ENCODE measurements at regions not wholly inside any gene's neighbourhood (a gene's known extent, or its start where the extent isn't known, plus 50 kb on each side); places are given as distances from the start of the nearest gene placed in this dataset.
"Not testable (repeated sequence)": the region's sequence is repeated elsewhere in the genome, so short reads cannot be mapped to it uniquely, and the experiment has no call there.

GRCh38 chrX:153125696-153126095, 53.4 kb upstream of the MAGEA1 start:
- H3K4me1 Mint-ChIP-seq = not testable (repeated sequence)

More at GRCh38 chrX:153125696-153126095, 53.4 kb upstream of the MAGEA1 start:
- H3K9me3 Mint-ChIP-seq, H3K27me3 Mint-ChIP-seq, DNase-seq, H3K4me3 Mint-ChIP-seq, H3K27ac Mint-ChIP-seq: not testable (repeated sequence)
- peak; percentile 61 for ATAC-seq

Data from stimulated activated naive CD8-positive, alpha-beta T cell treated with anti-CD3 and anti-CD28 coated beads, Interleukin-15, amount 100 ng/mL, for 72 hours (primary cell).